Cardiac septum (tissue), 1 donor: ENCODE measurements at regions not wholly inside any gene's neighbourhood (a gene's known extent, or its start where the extent isn't known, plus 50 kb on each side); places are given as distances from the start of the nearest gene placed in this dataset.

Source experiments
- DNase-seq: peaks from one replicate; pipeline ENCODE4 v3.0.0-alpha.2; 2020; ENCODE audit warnings: low spot score
- intact Hi-C: fragments of 100-400 bp; cut with DNase I; formaldehyde crosslinking; loops from one replicate; pipeline ENCODE4 v1.14.0; 2022
- donor health status: DM: no; HTN: no; CAD: no.

DNA sequence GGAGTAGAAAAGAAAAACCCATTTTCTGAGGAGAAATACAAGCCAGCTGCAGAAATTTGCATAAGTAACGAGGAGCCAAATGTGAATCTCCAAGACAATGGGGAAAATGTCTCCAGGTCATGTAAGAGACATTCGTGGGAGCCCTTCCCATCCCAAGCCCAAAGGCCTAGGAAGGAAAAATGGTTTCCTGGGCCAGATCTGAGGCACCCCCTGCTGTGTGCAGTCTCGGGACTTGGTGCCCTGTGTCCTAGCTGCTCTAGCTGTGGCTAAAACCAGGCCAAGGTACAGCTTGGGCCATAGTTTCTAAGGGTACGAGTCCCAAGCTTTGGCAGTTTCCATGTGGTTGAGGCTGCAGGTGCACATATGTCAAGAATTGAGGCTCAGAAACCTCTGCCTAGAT, 444.9 kb downstream of the PCDH20 start:
- intact Hi-C loops = no loop called here
- DNase-seq = no peak

- DNase-seq = no peak
- intact Hi-C loops = no loop called here
Measured at GRCh38 chr13:60969656-60970055, 446.0 kb downstream of the PCDH20 start.

GRCh38 chr13:60959427-60959826, 456.2 kb downstream of the PCDH20 start:
- intact Hi-C loops = no loop called here
- no peak for DNase-seq

DNA sequence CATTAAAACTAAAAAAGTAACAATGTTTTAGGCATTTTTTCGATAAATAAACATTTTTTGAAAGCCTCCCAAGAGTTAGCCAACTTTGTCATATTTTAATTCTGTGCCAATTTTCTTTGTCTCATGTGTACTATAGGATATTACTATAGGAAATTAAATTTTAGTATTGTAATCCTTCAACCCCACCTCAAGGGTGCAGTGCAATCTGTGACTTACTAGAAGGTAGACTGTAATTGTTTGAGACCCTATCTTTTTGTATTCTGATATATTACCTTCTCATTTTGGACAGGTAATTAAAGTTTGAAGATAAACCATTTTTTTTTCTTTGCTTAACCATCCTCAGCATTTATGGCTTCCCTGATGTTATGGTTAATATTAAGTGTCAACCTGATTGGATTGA, 457.8 kb downstream of the PCDH20 start:
- no peak for DNase-seq
- intact Hi-C loops = no loop called here

DNA sequence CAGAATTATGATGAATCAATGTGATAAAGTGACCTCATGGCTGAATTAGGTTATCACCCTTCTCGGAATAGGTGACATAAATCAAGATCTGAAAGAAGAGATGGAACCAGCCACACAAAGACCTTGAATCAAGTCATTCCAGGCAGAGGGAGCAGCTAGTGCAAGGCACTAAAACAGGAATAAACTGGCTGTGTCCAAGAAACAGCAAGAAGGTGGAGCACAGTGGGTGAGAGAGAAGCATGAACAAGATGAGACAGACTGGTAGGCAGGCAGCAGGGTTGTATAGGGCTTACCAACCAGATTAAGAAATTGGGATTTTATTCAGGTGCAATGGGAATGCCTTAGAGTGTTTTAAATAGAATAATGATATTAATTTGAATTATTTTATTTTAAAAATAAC, 470.3 kb downstream of the PCDH20 start:
- no peak for DNase-seq
- intact Hi-C loops = no loop called here

GRCh38 chr13:60944863-60945262, 470.8 kb downstream of the PCDH20 start:
- intact Hi-C loops = no loop called here
- DNase-seq = no peak

GRCh38 chr13:60944016-60944415, 471.6 kb downstream of the PCDH20 start:
- no peak for DNase-seq
- intact Hi-C loops = no loop called here

DNA sequence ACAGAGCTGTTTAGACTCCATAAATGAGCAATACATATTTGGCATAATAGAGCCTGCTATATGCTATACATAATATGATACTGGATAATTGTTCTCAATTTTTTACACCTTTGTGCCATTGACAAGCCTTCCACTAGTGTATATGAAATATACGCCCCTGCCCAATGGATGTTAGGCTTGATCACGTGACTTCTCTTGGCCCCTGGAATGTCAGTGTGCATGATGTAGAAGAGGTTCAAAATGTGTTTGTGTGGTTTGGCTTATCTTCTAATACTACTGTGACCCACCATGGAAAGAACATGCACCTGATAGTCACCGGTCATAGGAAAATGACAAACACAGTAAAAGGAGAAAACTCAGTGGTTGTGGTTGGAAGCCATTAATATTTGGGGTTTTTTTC, 479.4 kb downstream of the PCDH20 start:
- DNase-seq = no peak
- intact Hi-C loops = no loop called here

DNA sequence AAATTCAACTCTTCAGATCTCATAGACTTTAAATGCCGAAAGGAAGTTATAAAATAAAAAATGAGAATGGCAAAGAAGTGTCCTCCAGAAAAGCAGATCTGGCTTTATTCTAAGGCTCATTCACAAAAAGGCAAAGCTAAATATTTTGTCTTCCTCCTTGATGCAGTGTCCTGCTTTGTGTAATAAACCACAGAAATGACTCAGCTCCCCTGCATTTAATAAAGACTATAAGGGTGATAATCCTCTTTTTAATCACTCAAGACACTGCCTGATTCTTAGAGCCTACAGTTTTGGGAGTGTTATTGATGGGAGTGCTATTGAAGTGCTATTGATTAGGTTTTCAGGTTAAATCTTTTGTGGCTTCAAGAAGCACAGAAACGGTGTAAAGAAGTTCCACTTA, 482.0 kb downstream of the PCDH20 start:
- no peak for DNase-seq
- intact Hi-C loops = no loop called here

- intact Hi-C loops = no loop called here
- DNase-seq = no peak
Measured at GRCh38 chr13:60931858-60932546, 483.6 kb downstream of the PCDH20 start.

GRCh38 chr13:60925686-60926085, 490.0 kb downstream of the PCDH20 start:
- intact Hi-C loops = no loop called here
- DNase-seq = no peak

GRCh38 chr13:60924856-60925255, 490.8 kb downstream of the PCDH20 start:
- no peak for DNase-seq
- intact Hi-C loops = no loop called here

GRCh38 chr13:60922576-60923231, 492.9 kb downstream of the PCDH20 start:
- intact Hi-C loops = no loop called here
- DNase-seq = no peak

- intact Hi-C loops = no loop called here
- DNase-seq = no peak
Measured at GRCh38 chr13:60893801-60894200, 496.8 kb downstream of the TDRD3 start.

- intact Hi-C loops = no loop called here
- no peak for DNase-seq
Measured at GRCh38 chr13:60887711-60888110, 490.7 kb downstream of the TDRD3 start.

GRCh38 chr13:60881507-60881906, 484.5 kb downstream of the TDRD3 start:
- intact Hi-C loops = no loop called here
- no peak for DNase-seq

DNA sequence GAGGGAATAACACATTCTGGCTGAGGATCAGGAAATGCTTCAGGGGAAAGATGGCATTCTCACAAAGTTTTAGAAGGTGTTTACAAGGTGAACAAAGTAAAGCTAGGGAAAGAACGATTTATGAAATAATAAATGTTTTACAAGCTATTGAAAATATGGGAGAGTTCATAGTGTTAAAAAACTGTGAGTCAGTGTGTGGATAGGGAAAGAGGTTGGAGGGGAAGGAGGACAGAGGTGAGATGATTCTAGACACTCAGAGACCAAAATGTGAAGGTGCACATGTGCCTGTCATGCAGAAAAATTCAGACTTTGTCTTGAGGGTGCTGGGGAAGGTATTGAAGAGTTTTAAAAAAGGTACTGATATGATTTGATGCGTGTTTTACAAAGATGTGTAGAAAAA, 476.1 kb downstream of the TDRD3 start:
- intact Hi-C loops = no loop called here
- no peak for DNase-seq

GRCh38 chr13:60869941-60870613, 473.1 kb downstream of the TDRD3 start:
- DNase-seq = no peak
- intact Hi-C loops = no loop called here

- intact Hi-C loops = no loop called here
- DNase-seq = no peak
Measured at GRCh38 chr13:60869225-60869624, 472.2 kb downstream of the TDRD3 start.

DNA sequence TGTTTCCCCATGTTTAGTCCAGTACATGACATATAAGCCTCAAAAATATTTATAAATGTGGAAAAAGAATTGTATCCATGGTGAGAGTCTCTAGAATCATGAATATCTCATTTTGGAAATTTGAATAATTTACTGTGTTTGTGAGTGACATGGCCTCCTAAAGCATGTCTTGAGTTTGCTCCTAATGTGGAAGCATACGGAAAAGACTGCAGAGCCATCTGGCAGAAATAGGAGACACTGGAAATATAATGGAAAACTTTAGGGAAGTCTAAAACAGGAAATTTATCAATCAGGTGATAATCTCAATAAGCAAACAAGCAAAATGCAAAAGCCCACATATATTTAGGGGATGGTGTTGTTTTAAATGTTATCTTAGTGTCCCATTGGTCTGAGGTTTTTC, 465.0 kb downstream of the TDRD3 start:
- DNase-seq = no peak
- intact Hi-C loops = no loop called here

GRCh38 chr13:60857698-60858097, 460.7 kb downstream of the TDRD3 start:
- intact Hi-C loops = no loop called here

More at GRCh38 chr13:60857698-60858097, 460.7 kb downstream of the TDRD3 start:
- DNase-seq = no peak
